SK-N-SH treated with all-trans-retinoic acid at 6 μM for 48 hours (cell line): ENCODE measurements at regions not wholly inside any gene's neighbourhood (a gene's known extent, or its start where the extent isn't known, plus 50 kb on each side); places are given as distances from the start of the nearest gene placed in this dataset.

ENCODE experiments used
- ARNTL ChIP-seq: fragments of 450-650 bp; formaldehyde crosslinking; IDR thresholded peaks from 2 replicates; pipeline ENCODE4 v1.5.0; 2020; ENCODE audit warnings: low read depth, mild to moderate bottlenecking, moderate library complexity, borderline replicate concordance
- TOX ChIP-seq: fragments of 250-450 bp; sonication (Bioruptor Pico); IDR thresholded peaks from 2 replicates; pipeline ENCODE4 v1.8.0; 2021; ENCODE audit warnings: mild to moderate bottlenecking, moderate library complexity, borderline replicate concordance
- ZC3H10 ChIP-seq: fragments of 250-450 bp; sonication (Bioruptor Pico); IDR thresholded peaks from 2 replicates; pipeline ENCODE4 v1.5.1; 2021; ENCODE audit warnings: mild to moderate bottlenecking, moderate library complexity
- ZFP3 ChIP-seq: fragments of 250-450 bp; sonication (Bioruptor Pico); IDR thresholded peaks from 2 replicates; pipeline ENCODE4 v1.5.0; 2020; ENCODE audit warnings: mild to moderate bottlenecking, moderate library complexity
- ZFP30 ChIP-seq: fragments of 450-650 bp; formaldehyde crosslinking; IDR thresholded peaks from 2 replicates; pipeline ENCODE4 v1.5.0; 2022; ENCODE audit warnings: mild to moderate bottlenecking, moderate library complexity
- TF ChIP-seq, protein P1 (sequence below): fragments of 250-450 bp; sonication (Bioruptor Pico); IDR thresholded peaks from 2 replicates; pipeline ENCODE4 v1.8.0; 2020; ENCODE audit warnings: mild to moderate bottlenecking, moderate library complexity, borderline replicate concordance
- TF ChIP-seq, protein P2 (sequence below): fragments of 250-450 bp; sonication (Bioruptor Pico); IDR thresholded peaks from 2 replicates; pipeline ENCODE4 v1.5.0; 2020; ENCODE audit warnings: mild to moderate bottlenecking, moderate library complexity
- TF ChIP-seq, protein P3 (sequence below): fragments of 250-450 bp; sonication (Bioruptor Pico); IDR thresholded peaks from 2 replicates; pipeline ENCODE4 v1.5.1; 2020; ENCODE audit warnings: low read depth, mild to moderate bottlenecking, moderate library complexity

DNA sequence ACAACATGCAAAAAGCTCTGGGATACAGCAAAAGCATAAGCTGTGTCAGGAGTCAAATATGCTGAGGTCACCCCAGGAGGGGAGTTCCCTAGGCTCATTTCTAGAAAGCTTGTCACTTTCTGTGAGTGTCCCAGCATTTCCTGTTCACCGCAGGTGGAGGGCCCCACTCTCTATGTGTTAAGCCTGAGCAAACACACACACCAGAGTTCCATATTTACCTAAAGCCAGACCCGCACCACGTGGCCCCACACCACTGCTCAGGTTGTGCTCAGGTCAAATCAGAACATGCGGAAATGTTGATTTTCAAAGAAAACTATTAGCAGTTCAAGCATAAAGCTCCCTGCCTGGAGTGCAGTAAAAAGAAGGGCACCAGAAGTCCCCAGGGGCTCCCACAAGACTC lies 259.6 kb upstream of the PPP2R2D start:
- TF ChIP-seq, protein P1, sequence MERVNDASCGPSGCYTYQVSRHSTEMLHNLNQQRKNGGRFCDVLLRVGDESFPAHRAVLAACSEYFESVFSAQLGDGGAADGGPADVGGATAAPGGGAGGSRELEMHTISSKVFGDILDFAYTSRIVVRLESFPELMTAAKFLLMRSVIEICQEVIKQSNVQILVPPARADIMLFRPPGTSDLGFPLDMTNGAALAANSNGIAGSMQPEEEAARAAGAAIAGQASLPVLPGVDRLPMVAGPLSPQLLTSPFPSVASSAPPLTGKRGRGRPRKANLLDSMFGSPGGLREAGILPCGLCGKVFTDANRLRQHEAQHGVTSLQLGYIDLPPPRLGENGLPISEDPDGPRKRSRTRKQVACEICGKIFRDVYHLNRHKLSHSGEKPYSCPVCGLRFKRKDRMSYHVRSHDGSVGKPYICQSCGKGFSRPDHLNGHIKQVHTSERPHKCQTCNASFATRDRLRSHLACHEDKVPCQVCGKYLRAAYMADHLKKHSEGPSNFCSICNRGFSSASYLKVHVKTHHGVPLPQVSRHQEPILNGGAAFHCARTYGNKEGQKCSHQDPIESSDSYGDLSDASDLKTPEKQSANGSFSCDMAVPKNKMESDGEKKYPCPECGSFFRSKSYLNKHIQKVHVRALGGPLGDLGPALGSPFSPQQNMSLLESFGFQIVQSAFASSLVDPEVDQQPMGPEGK (CRISPR knock-in tag), result no peak
- no peak for TF ChIP-seq ZFP3 (CRISPR knock-in tag)
- TF ChIP-seq, protein P2, sequence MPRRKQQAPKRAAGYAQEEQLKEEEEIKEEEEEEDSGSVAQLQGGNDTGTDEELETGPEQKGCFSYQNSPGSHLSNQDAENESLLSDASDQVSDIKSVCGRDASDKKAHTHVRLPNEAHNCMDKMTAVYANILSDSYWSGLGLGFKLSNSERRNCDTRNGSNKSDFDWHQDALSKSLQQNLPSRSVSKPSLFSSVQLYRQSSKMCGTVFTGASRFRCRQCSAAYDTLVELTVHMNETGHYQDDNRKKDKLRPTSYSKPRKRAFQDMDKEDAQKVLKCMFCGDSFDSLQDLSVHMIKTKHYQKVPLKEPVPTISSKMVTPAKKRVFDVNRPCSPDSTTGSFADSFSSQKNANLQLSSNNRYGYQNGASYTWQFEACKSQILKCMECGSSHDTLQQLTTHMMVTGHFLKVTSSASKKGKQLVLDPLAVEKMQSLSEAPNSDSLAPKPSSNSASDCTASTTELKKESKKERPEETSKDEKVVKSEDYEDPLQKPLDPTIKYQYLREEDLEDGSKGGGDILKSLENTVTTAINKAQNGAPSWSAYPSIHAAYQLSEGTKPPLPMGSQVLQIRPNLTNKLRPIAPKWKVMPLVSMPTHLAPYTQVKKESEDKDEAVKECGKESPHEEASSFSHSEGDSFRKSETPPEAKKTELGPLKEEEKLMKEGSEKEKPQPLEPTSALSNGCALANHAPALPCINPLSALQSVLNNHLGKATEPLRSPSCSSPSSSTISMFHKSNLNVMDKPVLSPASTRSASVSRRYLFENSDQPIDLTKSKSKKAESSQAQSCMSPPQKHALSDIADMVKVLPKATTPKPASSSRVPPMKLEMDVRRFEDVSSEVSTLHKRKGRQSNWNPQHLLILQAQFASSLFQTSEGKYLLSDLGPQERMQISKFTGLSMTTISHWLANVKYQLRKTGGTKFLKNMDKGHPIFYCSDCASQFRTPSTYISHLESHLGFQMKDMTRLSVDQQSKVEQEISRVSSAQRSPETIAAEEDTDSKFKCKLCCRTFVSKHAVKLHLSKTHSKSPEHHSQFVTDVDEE (CRISPR knock-in tag), result no peak
- TF ChIP-seq, protein P3, sequence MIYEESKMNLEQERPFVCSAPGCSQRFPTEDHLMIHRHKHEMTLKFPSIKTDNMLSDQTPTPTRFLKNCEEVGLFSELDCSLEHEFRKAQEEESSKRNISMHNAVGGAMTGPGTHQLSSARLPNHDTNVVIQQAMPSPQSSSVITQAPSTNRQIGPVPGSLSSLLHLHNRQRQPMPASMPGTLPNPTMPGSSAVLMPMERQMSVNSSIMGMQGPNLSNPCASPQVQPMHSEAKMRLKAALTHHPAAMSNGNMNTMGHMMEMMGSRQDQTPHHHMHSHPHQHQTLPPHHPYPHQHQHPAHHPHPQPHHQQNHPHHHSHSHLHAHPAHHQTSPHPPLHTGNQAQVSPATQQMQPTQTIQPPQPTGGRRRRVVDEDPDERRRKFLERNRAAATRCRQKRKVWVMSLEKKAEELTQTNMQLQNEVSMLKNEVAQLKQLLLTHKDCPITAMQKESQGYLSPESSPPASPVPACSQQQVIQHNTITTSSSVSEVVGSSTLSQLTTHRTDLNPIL (CRISPR knock-in tag), result no peak
- TF ChIP-seq ARNTL (CRISPR knock-in tag), result no peak
- TF ChIP-seq TOX (CRISPR knock-in tag), result no peak
- TF ChIP-seq ZC3H10 (CRISPR knock-in tag), result no peak
- no peak for TF ChIP-seq ZFP30 (CRISPR knock-in tag)
